EH (cell line): ENCODE measurements at regions not wholly inside any gene's neighbourhood (a gene's known extent, or its start where the extent isn't known, plus 50 kb on each side); places are given as distances from the start of the nearest gene placed in this dataset.

ENCODE experiments used
- DNase-seq: peaks from one replicate; pipeline ENCODE4 v3.0.0-alpha.2; 2015; ENCODE audit warnings: low read depth

DNA sequence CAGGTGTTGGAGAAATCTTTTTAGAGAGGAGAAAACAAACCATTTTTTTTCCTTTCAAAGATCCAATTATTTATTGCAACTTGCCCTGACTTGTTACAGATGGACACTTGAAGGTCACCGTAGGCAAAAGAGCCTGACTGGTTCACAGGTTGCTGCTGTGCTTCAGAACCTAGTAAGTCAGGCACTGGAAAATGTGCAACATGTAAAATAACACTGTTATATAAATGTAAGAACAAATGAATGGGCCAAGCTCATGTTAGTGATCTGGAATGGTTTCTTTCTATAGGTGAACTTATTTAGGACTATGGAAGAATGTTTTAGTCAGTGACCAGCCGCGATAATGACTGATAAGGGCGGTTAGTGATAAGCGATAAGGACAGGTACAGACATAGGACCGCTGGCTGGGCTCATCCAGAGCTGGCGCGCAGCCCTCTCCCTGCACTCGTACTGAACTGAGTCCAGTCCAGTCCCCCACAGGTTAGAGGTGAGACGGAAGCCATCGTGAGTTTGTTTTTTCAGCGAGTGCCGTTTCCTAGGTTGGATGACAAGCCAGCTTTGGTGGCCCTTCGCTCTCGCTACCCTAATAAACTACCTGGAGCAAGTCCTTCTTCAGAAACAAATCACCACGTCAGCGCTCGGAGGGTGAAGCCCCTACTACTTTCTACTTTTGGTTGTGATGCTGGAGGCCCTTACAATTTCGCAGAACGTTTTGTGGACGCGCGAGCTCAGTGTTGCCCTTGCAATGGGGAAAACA, 94.4 kb upstream of the PRDM1 start:
- no peak for DNase-seq

DNA sequence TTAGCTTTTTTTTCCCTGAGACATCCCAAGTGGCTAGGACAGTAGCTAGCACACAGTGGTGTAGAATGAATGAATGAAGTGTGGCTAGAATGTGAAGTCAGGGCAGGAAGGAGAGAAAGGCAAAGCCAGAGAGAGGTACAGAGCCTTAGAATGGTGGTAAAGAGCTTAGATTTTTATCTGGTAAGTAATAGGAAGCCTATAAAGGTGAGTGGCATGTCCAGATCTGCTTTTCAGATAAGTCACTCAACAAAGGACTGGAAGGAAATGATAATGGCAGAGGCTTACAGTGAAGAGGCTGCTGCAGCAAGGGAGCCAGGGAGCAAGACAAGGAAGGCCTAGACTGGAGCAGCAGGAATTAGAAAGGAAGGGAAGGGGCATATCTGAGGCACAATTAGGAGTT, 96.0 kb upstream of the PRDM1 start:
- no peak for DNase-seq

GRCh38 chr6:105988812-105989577, 97.1 kb upstream of the PRDM1 start:
- no peak for DNase-seq

DNA sequence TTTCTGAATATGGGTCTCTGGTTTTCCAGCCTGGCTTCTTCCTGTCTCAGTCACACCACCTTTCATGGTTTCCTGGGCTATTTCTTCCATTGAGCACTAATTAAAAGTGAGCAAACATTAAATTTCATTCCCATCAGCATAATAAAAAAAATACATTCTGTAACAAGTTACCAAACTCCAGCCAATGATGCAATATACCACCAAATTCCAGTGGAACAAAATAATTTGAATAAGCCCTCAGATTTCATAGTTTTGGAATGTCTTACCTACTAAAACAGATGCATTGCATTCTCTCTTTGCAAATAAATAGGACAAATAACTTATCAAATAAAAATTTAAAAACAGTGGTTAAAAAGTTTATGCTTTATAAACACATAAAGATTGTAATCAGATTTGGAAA, 97.8 kb upstream of the PRDM1 start:
- DNase-seq, result peak; percentile 69

DNA sequence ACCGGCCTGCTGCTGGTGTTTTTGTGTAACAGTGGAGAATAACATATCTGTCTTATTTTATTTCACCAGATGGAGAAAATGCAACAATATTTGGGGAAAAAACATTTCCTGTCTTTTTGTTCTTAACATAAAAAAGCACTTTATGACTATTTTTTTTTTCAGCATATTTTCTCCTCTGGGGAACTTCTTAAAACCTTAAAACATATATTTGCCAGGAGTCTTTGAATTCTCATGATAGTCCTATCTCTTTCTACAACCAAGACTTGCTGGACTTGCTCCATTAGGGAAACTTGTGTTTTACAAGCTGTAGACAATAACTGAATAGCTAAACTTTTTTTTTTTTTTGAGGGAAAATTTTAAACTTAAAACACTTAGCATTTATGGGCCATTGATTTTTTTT, 98.6 kb upstream of the PRDM1 start:
- DNase-seq, result no peak

DNA sequence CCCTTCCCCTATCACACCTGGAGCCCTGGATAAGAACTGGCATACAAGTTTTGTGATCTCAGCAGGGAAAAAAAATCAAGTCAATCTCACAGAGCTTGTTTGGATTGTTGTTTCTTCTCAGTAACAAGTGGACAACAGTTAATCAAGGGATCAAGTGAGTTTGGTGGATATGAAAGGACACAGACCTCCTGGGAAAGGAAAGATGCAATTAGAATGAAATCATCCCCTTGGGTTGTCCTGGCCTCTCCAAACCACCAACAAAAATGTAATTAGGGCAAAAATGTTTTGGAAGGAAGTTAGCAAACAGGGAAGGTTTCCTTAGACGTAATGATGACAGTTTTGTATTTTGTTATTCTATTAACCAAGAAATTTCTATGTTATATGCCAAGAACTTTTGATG, 99.1 kb upstream of the PRDM1 start:
- DNase-seq, result peak; percentile 85

DNA sequence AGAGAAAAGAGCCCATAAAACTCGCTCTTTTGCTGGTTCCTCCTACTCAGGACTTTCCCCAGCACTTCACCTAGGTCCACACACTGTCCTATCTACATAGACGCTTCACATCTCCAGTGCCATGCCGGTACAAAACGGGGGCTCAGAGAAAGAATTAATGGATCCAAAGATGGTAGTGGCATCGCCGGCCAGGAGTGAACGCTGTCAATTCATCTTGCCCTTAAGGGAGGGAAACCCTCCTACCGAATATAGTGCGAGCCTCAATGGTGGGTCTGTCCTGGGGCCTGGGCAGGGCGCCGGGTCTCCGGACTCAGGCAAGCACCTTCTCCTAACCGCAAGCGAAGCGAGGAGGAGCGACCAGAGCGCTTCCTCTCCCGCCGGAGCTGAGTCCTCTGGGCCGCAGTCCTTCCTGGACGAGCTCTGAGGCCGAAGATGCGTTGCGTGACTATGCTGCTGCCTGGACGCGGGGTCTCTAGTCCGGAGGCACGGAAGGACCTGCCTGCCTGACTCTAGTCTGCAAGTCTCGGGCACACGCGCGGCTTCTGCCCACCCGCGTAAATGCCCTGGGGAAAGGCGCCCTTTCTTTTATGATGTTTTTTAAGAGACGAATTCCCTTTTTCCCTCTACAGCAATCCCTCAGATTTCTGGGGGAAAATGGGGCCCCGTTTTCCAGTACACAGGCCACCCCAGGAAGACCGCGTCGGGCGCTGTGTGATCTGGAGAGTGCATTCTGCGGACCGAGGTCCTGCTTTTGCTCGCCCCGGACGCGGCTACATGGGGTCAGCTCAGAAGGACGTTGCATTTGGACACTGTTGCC, 100.1 kb upstream of the PRDM1 start:
- no peak for DNase-seq

GRCh38 chr6:105985098-105985815, 100.9 kb upstream of the PRDM1 start:
- DNase-seq, result no peak

DNA sequence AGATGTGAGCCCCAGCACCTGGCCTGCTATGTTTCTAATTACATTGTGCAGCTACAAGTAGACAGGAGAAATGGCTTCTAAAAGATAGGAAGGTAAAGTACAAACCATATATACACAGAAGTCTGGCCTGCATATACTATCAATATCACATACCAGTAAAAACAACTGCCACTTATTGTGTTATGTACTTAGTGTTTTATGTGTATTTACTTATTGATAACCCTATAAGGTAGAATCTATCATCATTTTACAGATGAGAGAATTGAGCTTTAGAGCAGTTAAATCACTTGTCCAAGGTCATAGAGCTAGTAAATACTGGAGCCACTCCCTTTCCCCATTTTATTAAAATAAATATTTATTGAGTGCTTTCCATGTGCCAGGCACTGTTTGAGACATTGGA, 102.4 kb upstream of the PRDM1 start:
- DNase-seq, result no peak

DNA sequence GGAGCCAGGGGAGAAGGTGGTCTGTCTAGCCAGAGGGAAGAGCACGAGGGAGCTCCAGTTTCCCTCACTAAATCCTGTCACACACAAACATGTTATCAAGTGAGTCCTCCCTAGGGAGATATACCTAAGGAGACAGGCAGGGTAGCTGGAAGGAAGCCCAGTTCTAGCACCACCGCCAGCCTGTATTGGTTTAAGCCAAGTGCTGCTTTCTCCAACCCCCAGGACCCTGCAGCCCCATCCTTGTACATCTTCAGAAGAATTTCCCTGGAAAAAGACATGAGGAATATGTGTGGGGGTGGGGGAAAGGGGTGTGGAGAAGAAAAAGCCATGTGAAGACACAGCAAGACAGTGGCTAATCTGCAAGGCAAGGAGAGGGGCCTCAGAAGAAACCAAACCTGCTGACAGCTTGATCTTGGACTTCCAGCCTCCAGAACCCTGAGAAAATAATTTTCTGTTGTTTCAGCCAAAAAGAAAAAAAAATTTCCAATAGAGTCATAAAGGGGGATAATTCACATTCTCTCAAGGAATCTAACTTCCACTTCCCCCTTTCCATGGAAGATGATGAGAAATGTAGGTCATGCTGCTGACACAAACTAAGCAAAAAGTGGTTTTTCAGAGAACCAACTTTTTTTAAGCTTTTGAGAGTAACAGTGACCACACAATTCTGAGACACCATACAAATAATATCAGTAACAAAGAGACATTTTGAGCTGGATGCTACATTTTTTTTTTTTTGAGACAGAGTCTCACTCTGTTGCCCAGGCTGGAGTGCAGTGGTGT, 103.2 kb upstream of the PRDM1 start:
- DNase-seq, result no peak

DNA sequence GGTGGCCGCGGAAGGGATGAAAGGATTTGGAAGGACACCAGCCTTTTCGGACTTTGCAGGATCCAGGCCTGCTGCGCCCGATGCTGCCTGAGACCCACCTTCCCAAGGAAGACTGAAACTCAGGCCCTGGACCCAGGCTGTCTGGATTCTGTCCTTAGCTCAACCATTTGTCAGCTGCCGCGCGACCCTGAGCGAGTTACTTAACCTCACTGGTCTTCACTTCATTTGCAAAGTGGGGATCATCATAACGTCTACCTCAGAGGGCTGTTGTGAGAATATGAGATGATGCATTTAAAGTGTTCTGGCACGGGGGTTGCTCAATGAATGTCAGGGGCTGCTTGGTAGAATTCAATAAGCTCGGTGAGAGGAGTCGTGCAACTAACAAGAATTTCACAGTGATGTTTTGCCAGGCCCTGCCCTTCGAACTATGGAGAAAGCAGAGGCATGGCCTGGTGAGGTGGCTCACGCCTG, 104.2 kb upstream of the PRDM1 start:
- DNase-seq, result no peak

GRCh38 chr6:105981002-105981887, 104.9 kb upstream of the PRDM1 start:
- no peak for DNase-seq

- no peak for DNase-seq
These were observed 107.2 kb upstream of the PRDM1 start for GRCh38 chr6:105978974-105979373.

GRCh38 chr6:105977934-105978504, 108.1 kb upstream of the PRDM1 start:
- DNase-seq, result no peak

- peak; percentile 74 for DNase-seq
These were observed 111.2 kb upstream of the PRDM1 start for GRCh38 chr6:105974986-105975385.

GRCh38 chr6:105972440-105972839, 113.7 kb upstream of the PRDM1 start:
- no peak for DNase-seq

- DNase-seq, result no peak
These were observed 117.4 kb upstream of the PRDM1 start for GRCh38 chr6:105968603-105969333.

- DNase-seq, result no peak
These were observed 118.1 kb upstream of the PRDM1 start for GRCh38 chr6:105967917-105968602.
